HTERT RPE-1 (cell line): ENCODE measurements at regions not wholly inside any gene's neighbourhood (a gene's known extent, or its start where the extent isn't known, plus 50 kb on each side); places are given as distances from the start of the nearest gene placed in this dataset.
"Not testable (repeated sequence)": the region's sequence is repeated elsewhere in the genome, so short reads cannot be mapped to it uniquely, and the experiment has no call there.

ENCODE experiments used
- in situ Hi-C: fragments of 300-500 bp; cut with MboI; formaldehyde crosslinking; loops from 4 replicates; pipeline ENCODE4 v1.14.3; 2020; ENCODE audit warnings: low sequenced_read_pairs

DNA sequence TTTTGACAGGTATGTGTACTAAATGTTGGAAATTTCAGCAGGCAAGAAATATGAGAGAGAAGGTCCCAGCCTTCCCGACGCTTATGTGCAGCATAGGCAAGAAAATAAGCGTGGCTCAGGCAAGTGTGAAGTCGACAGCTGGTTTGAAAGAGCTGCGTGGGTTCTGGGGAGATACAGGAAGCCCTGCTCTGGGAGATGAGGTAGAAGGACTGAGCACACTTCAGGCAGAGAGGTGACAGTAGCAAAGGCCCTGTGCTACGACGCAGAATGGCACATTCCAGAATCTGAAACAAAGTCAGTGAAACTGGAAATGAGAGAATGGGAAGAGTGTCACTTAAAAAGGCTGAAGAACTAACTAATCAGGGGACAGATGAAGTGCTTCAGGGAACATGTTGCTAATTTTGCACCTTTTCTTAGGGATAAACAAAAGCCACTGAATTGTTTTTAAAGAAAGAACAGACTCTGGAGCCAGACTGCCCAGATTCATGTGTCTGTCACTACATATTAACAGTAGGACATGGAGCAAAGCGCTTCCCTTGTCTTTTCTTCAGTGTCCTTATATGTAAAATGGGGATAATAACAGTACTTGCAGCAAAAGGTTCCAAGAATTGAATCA lies 160.1 kb downstream of the SPRY2 start:
- in situ Hi-C loops = no loop called here

DNA sequence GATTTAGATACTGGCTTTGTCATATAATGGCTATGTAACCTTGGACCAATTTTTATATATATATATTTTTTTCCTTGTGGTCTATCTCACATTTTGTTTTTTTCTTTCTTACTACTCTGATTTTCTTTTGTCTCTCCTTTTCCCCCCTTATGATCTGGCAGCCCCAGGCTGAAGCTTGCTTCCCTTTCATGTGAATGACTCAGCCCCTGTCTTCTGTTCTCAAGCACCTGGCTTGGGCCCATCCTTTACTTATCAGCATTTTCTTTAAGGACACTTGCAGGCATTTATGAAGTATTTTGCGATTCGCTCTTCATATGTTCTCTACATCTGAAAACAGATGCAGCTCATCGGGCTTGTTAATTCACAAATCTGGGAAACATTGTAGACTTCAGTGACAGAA lies 163.6 kb downstream of the SPRY2 start:
- in situ Hi-C loops = no loop called here

DNA sequence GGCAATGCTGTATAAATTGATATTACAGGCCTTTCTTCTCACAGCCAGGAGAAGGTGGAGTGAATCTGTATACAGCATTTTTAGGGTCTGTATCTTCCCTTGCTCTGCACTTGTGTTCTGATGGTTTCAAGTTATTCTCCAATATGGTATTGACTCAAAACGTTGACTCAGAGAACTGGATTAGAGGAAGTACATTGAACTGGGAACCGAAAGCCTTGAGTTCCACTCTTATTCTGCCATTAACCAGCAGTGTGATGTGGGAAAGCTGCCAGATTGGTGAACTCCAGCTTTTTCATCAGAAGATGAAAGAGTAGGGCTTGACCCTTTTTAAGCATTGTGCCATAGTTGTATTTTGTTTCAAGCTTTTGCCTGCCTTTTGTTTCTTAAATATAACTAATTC lies 167.7 kb downstream of the SPRY2 start:
- in situ Hi-C loops = no loop called here

DNA sequence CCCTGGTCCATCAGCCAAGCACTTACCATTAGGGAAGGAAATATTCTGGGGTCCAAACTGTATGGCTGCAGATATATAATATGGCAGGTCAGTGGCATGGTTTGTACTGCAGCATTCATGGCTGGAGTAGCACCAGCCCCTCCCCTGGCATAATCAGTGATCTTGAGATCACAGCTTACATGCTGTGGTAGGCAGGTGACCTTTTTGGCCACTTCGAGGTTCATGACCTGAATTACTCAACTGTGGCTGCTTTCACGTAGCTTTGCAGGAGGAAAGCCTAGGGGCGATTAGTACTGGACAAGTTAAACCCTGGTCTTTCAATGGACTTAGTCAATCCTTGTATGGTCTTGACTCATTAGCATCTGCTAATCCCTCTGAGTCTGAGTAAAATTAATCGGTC lies 169.8 kb downstream of the SPRY2 start:
- in situ Hi-C loops = no loop called here

GRCh38 chr13:80168089-80168850 lies 172.7 kb downstream of the SPRY2 start:
- in situ Hi-C loops = no loop called here

DNA sequence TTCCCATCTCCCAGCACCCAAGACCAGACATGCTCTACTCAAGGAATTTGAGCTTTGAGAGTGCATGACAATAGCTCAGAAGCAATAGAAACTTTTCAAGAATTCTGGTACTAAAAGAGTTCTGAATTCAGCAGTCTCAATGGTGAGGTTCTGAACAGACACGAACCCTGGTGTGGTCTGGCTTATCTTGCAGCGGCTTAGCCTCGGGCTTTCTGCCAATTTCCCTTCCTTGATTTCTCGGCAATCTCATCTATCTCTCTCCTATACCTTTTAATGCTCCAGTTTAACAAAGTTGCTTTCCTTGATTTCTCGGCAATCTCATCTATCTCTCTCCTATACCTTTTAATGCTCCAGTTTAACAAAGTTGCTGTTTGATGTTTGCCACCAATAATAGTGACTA lies 174.6 kb downstream of the SPRY2 start:
- in situ Hi-C loops = no loop called here

- in situ Hi-C loops = no loop called here
Measured at GRCh38 chr13:80164462-80164861, 176.5 kb downstream of the SPRY2 start.

DNA sequence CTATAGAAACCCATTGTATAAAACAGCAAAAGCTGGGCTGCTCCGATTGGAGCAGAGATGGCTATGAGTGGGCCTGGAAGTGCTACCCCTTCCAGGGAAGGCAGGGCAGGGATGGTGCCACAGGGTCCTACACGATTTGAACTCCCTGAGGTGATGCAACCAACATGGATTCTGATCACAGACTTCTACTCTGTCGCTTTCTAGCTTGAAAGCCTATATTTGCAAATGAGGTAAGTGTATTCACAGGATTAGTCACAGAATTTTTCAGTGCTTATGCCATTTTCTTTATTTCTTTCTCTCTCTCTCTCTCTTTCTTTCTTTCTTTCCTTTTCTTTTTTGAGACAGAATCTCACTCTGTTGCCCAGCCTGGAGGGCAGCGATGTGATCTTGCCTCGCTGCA lies 179.0 kb downstream of the SPRY2 start:
- in situ Hi-C loops = no loop called here

- in situ Hi-C loops = no loop called here
Measured at GRCh38 chr13:80161219-80161618, 179.7 kb downstream of the SPRY2 start.

GRCh38 chr13:80160110-80160509 lies 180.8 kb downstream of the SPRY2 start:
- in situ Hi-C loops = no loop called here

DNA sequence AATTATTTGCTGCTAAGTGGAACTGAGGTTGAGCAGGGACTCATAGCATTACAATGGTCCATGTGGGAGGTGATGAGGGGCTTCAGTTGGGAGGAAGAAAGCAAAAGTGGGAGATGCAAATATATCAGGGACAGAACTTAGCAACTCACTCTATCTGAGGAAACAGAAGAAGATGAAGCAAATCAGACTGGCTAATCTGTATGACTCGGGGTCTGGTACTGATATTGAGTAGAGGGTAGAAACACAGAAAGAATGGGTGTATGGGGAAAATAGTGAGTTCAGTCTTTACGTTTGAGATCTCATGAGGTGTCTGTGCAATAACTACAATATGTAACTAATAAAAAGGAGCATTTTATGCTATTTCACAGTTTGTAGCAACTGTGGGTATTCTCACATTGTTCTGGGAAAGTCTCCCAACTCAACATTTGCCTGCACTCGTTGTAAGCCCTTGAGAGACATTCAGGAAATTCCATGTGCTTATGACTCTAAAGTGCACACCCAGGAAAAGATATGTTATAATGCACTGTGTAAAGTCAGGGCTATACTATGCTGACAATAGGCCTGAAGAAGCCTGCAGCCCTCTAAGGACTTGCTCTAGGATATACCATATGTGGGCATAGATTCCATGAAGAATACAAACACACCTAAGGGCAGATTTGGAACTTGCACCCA lies 183.5 kb downstream of the SPRY2 start:
- in situ Hi-C loops = no loop called here

GRCh38 chr13:80152142-80152541 lies 188.8 kb downstream of the SPRY2 start:
- in situ Hi-C loops = not testable (repeated sequence)

DNA sequence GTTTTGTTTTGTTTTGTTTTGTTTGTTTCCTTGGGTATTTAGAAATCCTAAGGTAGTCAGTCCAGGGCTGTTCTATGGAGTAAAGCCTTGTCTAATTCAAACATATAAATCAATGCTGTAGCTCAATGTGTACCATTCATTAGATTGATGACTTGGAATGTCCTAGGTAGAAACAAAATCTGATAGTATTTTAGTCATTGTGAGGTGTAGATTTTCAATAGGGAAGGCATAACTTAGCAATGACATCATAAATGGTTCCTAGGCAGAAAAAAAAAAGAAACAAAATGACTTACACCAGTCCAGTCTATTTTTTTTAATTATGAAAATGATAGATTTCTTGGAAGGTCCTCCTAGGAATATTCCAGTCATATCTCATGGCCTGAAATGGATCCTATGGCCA lies 189.9 kb downstream of the SPRY2 start:
- in situ Hi-C loops = no loop called here

DNA sequence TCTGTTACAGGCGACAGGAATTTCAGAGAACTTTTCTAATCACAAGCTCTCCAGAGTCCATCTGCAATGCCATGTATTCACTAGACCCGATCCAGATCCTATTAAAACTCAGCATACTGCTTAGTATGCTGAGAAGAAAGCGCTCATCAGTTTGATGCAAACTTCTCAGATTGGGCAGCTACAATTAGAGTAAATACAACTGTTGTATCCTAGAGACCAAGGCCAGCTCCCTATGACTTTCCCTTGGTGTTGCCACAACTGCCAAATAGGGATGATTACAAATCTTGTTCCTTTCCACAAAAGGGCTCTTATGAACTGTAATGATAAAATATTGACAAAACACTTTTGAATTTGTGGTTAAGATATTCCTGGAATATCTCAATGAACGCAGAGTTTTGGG lies 191.2 kb downstream of the SPRY2 start:
- in situ Hi-C loops = no loop called here

DNA sequence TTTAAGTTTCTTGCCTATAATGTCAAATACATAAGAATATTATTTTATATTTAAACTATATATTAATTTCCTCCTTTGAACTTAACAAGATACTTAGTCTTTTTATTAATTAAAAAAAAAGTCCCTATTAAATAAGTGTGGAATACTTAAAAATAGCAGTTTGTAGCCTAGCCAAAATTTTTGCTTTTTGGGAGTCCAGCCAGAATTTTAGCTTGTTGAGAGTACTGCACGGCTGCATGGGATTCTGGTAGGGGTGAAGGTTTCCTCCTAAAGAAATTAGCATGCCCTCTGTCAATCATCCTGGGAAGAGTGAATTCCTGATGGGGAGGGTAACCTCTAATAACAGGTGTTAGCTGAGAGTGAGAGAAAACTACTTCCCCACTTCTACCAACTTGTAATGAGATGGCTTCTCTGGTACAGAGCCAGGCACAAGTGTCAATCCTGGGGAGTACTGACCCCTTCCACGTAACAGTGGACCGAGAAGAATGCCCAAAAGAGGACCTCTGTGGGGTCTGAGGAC lies 195.7 kb downstream of the SPRY2 start:
- in situ Hi-C loops = no loop called here

DNA sequence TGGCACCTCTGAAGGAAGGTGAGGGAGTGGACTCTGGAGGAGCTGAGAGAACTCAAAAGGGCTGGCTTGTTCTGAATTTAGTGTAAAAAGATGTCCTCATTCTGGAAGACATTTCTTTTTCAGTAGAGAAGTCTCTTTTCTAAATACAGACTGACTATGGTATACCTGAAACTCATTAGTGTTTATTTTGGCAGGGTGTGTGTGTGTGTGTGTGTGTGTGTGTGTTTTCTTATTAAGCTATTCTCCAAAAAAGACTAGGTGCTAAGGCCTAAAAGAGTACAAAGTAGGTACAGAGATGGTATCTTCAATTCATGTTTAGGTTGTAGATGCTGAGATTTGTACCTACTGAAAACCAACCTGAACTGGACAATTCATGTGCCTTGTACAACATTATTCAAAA lies 196.4 kb downstream of the SPRY2 start:
- in situ Hi-C loops = no loop called here

GRCh38 chr13:80141123-80141849 lies 199.6 kb downstream of the SPRY2 start:
- in situ Hi-C loops = no loop called here

DNA sequence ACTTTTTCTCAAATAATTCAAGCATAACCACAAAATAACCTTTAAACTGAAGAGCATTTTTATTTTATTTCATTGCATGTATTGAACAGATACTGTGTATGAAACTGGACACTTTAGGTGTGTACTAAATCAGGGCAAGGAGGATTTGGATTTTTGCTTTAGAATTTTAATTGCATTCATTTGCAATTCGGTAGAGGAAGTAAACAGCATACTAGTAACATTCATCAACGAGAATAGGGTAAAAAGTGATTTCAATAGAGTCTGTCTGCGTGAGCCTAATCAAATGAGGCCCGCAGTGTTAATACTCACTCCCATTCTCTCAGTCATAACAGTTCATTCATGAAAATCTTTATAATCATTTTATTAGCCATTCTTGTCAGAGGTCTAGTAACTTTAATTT lies 200.2 kb downstream of the SPRY2 start:
- in situ Hi-C loops = no loop called here

GRCh38 chr13:80139196-80139595 lies 201.7 kb downstream of the SPRY2 start:
- in situ Hi-C loops = no loop called here

DNA sequence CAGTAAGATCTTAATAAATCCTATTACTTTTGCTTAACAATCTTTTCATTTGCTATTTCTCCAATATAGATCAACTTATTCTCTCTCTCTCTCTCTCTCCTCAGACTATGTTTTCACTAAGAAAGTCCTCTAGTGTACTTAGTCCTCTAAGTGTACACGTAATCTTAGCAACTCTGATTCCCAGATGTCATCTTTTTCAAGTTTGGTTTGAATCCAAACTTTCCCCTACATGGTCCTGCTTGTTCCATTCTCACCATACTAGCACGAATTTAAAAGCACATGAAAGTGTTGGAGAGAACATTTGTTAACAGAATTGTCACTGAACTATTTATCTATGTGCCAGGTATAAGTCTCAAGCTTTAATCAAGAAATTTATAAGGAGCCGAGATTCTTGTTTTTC lies 202.9 kb downstream of the SPRY2 start:
- in situ Hi-C loops = no loop called here

DNA sequence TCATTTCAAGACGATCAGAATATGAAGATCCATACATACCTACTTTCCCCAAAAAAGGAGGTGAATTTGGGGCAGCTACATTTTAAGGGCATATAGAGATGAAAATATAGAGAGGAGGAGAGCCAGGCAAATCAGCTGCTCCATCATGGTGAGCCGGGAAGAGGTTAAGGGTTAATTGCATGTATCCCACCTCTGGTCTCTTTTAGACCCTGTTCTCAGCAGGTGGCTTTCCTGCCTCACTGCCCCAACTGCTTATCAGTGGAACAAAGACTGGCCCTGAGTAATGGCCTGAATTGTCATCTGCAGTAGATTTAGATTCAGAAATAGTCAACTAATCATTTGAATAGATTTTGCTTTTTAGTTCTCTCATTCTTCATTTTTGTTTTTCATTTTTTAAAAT lies 206.6 kb downstream of the SPRY2 start:
- in situ Hi-C loops = no loop called here
